ENCODE measurements at regions not wholly inside any gene's neighbourhood (a gene's known extent, or its start where the extent isn't known, plus 50 kb on each side); places are given as distances from the start of the nearest gene placed in this dataset.

GRCh38 chr1:4593106-4593505 lies 61.3 kb upstream of the AJAP1 start:
- TF ChIP-seq POLR2AphosphoS5 (IDR thresholded peaks at IDR 0.05; ENCODE audit: low read depth, low read length) (no peak), POLR2A (IDR thresholded peaks at IDR 0.05; ENCODE audit: low read depth, low read length) (no peak), TAF1 (IDR thresholded peaks at IDR 0.05; ENCODE audit: low read depth, low read length) (no peak), PAX5 (IDR thresholded peaks at IDR 0.05; ENCODE audit: insufficient read depth, low read length, severe bottlenecking) (no peak)
